ENCODE measurements at regions not wholly inside any gene's neighbourhood (a gene's known extent, or its start where the extent isn't known, plus 50 kb on each side); places are given as distances from the start of the nearest gene placed in this dataset.
"Not testable (repeated sequence)": the region's sequence is repeated elsewhere in the genome, so short reads cannot be mapped to it uniquely, and the experiment has no call there.

DNA sequence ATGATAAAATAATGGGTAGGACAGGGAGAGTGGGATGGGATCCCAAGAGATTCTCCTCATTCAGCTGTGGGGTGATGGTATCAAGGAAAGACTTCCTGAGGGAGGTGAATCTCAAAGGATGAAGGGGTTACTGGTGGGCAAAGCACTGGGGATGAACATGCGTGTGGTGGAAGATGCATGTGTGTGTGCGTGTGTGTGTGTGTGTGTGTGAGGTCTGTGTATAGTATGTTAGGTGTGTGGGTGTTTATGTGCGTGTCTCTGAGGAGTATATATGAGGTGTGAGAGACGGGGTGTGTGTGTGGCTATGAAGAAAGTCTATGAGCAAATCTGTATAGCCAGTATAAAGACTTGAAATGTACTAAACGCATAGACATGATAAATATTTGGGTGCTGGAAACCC is 220.0 kb upstream of the MYLIP start:
- no peaks in the 10 kb centered on the region for H3K27me3 ChIP-seq (ENCODE audit: control insufficient read depth, insufficient read depth, low read length)
- ChIA-PET POLR2A (no interaction called here), CTCF (no interaction called here)
- H3K9me3 ChIP-seq (ENCODE audit: control insufficient read depth, insufficient read depth, low read depth, low read length), result no peaks in the 10 kb centered on the region
- BruUV-seq (replicated peaks), result no TSS peak
- TF ChIP-seq, protein P1, sequence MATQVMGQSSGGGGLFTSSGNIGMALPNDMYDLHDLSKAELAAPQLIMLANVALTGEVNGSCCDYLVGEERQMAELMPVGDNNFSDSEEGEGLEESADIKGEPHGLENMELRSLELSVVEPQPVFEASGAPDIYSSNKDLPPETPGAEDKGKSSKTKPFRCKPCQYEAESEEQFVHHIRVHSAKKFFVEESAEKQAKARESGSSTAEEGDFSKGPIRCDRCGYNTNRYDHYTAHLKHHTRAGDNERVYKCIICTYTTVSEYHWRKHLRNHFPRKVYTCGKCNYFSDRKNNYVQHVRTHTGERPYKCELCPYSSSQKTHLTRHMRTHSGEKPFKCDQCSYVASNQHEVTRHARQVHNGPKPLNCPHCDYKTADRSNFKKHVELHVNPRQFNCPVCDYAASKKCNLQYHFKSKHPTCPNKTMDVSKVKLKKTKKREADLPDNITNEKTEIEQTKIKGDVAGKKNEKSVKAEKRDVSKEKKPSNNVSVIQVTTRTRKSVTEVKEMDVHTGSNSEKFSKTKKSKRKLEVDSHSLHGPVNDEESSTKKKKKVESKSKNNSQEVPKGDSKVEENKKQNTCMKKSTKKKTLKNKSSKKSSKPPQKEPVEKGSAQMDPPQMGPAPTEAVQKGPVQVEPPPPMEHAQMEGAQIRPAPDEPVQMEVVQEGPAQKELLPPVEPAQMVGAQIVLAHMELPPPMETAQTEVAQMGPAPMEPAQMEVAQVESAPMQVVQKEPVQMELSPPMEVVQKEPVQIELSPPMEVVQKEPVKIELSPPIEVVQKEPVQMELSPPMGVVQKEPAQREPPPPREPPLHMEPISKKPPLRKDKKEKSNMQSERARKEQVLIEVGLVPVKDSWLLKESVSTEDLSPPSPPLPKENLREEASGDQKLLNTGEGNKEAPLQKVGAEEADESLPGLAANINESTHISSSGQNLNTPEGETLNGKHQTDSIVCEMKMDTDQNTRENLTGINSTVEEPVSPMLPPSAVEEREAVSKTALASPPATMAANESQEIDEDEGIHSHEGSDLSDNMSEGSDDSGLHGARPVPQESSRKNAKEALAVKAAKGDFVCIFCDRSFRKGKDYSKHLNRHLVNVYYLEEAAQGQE (IDR thresholded peaks at IDR 0.05; ENCODE audit: insufficient read depth in 1 of 2, low read depth in 2 of 2, low read length in 1 of 2), result no peak
- TF ChIP-seq SIN3A (IDR thresholded peaks at IDR 0.05; ENCODE audit: borderline replicate concordance, insufficient read depth, low read depth, low read length) (no peak), POLR2AphosphoS5 (IDR thresholded peaks at IDR 0.05; ENCODE audit: low read depth, low read length) (no peak), TCF7L2 (IDR thresholded peaks at IDR 0.05; ENCODE audit: low read depth, low read length) (no peak)
- TF ChIP-seq, protein P2, sequence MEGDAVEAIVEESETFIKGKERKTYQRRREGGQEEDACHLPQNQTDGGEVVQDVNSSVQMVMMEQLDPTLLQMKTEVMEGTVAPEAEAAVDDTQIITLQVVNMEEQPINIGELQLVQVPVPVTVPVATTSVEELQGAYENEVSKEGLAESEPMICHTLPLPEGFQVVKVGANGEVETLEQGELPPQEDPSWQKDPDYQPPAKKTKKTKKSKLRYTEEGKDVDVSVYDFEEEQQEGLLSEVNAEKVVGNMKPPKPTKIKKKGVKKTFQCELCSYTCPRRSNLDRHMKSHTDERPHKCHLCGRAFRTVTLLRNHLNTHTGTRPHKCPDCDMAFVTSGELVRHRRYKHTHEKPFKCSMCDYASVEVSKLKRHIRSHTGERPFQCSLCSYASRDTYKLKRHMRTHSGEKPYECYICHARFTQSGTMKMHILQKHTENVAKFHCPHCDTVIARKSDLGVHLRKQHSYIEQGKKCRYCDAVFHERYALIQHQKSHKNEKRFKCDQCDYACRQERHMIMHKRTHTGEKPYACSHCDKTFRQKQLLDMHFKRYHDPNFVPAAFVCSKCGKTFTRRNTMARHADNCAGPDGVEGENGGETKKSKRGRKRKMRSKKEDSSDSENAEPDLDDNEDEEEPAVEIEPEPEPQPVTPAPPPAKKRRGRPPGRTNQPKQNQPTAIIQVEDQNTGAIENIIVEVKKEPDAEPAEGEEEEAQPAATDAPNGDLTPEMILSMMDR (IDR thresholded peaks at IDR 0.05), result no peak
- no peak overlapping the region for H3K27ac ChIP-seq (ENCODE audit: low read length)
- in situ Hi-C loops (cut with HindIII; ENCODE audit: low pct_unique_long_range_greater_than_20kb, low sequenced_read_pairs), result no loop called here
- H3K4me3 ChIP-seq (ENCODE audit: low read depth in 2 of 2, low read length in 2 of 2), result no peak overlapping the region
- H3K4me1 ChIP-seq (ENCODE audit: control insufficient read depth, insufficient read depth, low read length), result no peaks in the 10 kb centered on the region
- ATAC-seq, result no peak
- intact Hi-C loops (cut with micrococcal nuclease; ENCODE audit: unreplicated experiment), result no loop called here
- H3K36me3 ChIP-seq (ENCODE audit: control insufficient read depth, insufficient read depth, low read length), result no peaks in the 10 kb centered on the region
- no peak for DNase-seq (ENCODE audit: low read depth, low spot score)

DNA sequence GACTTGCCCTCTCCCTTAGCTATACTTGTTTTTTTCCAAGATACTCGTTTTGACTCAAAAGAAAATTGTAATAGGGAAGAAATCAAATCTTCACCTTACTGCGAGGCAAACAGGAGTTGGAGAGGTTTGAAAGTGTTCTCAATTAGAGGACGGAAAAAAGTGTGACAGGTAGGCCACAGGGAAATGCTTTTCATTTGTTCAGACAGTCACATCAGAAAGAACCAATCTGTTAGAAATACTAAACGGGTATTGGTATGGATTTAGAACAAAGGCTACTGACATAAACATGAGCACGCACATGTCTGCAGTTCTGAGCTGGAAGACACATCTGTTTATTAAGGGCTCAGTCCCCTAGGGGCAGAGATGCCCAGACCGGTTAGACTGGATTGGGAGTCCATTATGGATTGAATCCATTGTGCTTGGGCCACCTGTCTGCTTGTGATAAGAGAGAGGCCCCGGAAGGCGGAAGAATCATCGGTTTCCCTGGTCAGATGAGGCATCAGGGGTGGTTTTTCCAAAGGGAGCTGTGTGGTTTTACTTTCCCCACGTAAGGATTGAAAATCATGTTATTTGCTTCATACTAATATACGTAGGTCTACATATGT is 220.9 kb upstream of the MYLIP start:
- Histone ChIP-seq H3K4me1 (ENCODE audit: control insufficient read depth, insufficient read depth, low read length) (no peaks in the 10 kb centered on the region), H3K9me3 (ENCODE audit: control insufficient read depth, insufficient read depth, low read depth, low read length) (no peaks in the 10 kb centered on the region), H3K27ac (ENCODE audit: low read length) (no peak overlapping the region), H3K27me3 (ENCODE audit: control insufficient read depth, insufficient read depth, low read length) (no peaks in the 10 kb centered on the region), H3K36me3 (ENCODE audit: control insufficient read depth, insufficient read depth, low read length) (no peaks in the 10 kb centered on the region), H3K4me3 (ENCODE audit: low read depth in 2 of 2, low read length in 2 of 2) (no peak overlapping the region)
- BruUV-seq (replicated peaks), result no TSS peak
- in situ Hi-C loops (cut with HindIII; ENCODE audit: low pct_unique_long_range_greater_than_20kb, low sequenced_read_pairs), result no loop called here
- ATAC-seq (no peak), DNase-seq (ENCODE audit: low read depth, low spot score) (no peak)
- ChIA-PET CTCF (no interaction called here), POLR2A (no interaction called here)
- TF ChIP-seq SIN3A (IDR thresholded peaks at IDR 0.05; ENCODE audit: borderline replicate concordance, insufficient read depth, low read depth, low read length), result no peak
- TF ChIP-seq, protein P2 (IDR thresholded peaks at IDR 0.05), result no peak
- TF ChIP-seq, protein P1 (IDR thresholded peaks at IDR 0.05; ENCODE audit: insufficient read depth in 1 of 2, low read depth in 2 of 2, low read length in 1 of 2), result no peak
- TF ChIP-seq TCF7L2 (IDR thresholded peaks at IDR 0.05; ENCODE audit: low read depth, low read length), result no peak
- TF ChIP-seq POLR2AphosphoS5 (IDR thresholded peaks at IDR 0.05; ENCODE audit: low read depth, low read length), result no peak
- intact Hi-C loops (cut with micrococcal nuclease; ENCODE audit: unreplicated experiment), result no loop called here

DNA sequence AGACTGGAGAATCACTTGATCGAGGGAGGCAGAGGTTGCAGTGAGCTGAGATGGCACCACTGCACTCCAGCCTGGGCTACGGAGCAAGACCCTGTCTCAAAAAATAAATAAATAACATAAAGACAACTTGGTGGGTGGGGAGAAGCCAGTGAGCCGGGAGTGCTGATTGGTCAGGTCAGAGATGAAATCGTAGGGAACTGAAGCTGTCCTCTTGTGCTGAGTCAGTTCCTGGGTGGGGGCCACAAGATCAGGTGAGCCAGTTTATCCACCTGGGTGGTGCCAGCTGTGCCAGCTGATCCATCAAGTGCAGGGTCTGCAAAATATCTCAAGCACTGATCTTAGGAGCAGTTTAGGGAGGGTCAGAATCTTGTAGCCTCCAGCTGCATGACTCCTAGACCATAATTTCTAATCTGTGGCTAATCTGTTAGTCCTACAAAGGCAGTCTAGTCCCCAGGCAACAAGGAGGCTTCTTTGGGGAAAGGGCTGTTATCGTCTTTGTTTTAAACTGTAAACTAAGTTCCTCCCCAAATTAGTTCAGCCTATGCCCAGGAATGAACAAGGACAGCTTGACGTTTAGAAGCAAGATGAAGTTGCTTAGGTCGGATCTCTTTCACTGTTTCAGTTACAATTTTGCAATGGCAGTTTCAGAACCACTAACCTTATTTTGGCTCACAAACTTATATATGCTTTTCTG is 221.5 kb upstream of the MYLIP start:
- POLR2A ChIA-PET; CTCF ChIA-PET; in situ Hi-C loops (cut with HindIII; ENCODE audit: low pct_unique_long_range_greater_than_20kb, low sequenced_read_pairs); H3K27me3 ChIP-seq (ENCODE audit: control insufficient read depth, insufficient read depth, low read length); H3K9me3 ChIP-seq (ENCODE audit: control insufficient read depth, insufficient read depth, low read depth, low read length); intact Hi-C loops (cut with micrococcal nuclease; ENCODE audit: unreplicated experiment); H3K4me1 ChIP-seq (ENCODE audit: control insufficient read depth, insufficient read depth, low read length); DNase-seq (ENCODE audit: low read depth, low spot score); BruUV-seq (replicated peaks); H3K36me3 ChIP-seq (ENCODE audit: control insufficient read depth, insufficient read depth, low read length); H3K27ac ChIP-seq (ENCODE audit: low read length); H3K4me3 ChIP-seq (ENCODE audit: low read depth in 2 of 2, low read length in 2 of 2); ATAC-seq: not testable (repeated sequence)

Measured in Panc1 (cell line).